Upper lobe of right lung (tissue), 1 donor: ENCODE measurements at regions not wholly inside any gene's neighbourhood (a gene's known extent, or its start where the extent isn't known, plus 50 kb on each side); places are given as distances from the start of the nearest gene placed in this dataset.

Source experiments
- ATAC-seq: fragments of 200-7000 bp; cut with Tn5 transposase; one replicate; pipeline ENCODE4 v1.9.1; 2020; ENCODE audit warnings: mild to moderate bottlenecking, moderate library complexity
- DNase-seq: peaks from one replicate; pipeline ENCODE4 v3.0.0-alpha.2; 2020
- H3K27ac ChIP-seq: fragments of 200-600 bp; one replicate; pipeline ENCODE4 v1.8.0; 2022
- H3K27me3 ChIP-seq: fragments of 200-600 bp; one replicate; pipeline ENCODE4 v1.8.0; 2022; ENCODE audit warnings: mild to moderate bottlenecking
- H3K36me3 ChIP-seq: fragments of 200-600 bp; one replicate; pipeline ENCODE4 v1.8.0; 2022
- H3K4me1 ChIP-seq: fragments of 200-600 bp; one replicate; pipeline ENCODE4 v1.8.0; 2022
- H3K4me3 ChIP-seq: fragments of 200-600 bp; one replicate; pipeline ENCODE4 v1.8.0; 2022; ENCODE audit warnings: mild to moderate bottlenecking
- H3K9me3 ChIP-seq: fragments of 200-600 bp; one replicate; pipeline ENCODE4 v1.8.0; 2022
- intact Hi-C: fragments of 100-400 bp; cut with DNase I; formaldehyde crosslinking; loops from one replicate; pipeline ENCODE4 v1.11.0; 2022
- TF ChIP-seq, protein P1 (sequence below): fragments of 200-600 bp; IDR thresholded peaks from one replicate; pipeline ENCODE4 v1.8.0; 2022; ENCODE audit warnings: antibody characterized with exemption
- donor health status: DM: no; HTN: yes; CAD: no; lungs with severe emphysema.

DNA sequence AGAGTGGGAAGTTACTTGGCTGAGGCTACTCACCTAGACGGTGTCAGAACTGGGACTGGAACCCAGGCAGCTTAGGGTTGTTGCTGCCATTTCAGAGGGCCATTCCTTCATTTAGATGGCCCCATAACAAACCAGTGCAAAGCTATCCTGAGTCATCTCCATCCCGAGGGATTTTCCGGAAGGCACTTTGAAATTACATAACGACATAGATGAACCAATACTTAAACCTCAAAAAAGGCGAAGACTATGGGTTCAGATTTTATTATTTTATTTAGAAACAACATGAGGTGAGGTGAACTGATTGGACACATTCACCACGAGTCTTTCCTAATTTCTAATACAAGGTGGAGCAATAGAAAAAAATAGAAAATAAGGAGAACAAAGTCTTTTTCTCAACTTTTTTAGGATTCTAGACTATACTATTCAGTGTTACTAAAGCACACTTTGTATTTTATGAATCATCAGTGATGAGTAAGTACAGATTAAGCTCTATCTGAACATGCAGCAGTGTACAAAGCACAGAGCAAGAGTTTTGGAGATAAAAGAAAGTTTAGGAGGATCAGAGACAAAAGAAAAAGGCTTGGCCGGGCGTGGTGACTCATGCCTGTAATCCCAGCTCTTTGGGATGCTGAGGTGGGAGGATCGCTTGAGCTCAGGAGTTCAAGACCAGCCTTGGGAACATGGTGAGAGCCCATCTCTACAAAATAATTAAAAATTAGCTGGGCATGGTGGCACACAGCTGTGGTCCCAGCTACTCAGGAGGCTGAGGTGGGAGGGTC, 79.5 kb upstream of the SVIL start:
- H3K4me1 ChIP-seq, result peaks cover 3% of the 10 kb centered on the region
- DNase-seq, result no peak
- no peaks in the 10 kb centered on the region for H3K27me3 ChIP-seq
- intact Hi-C loops, result no loop called here
- H3K9me3 ChIP-seq, result peaks cover under 1% of the 10 kb centered on the region
- TF ChIP-seq, protein P1, sequence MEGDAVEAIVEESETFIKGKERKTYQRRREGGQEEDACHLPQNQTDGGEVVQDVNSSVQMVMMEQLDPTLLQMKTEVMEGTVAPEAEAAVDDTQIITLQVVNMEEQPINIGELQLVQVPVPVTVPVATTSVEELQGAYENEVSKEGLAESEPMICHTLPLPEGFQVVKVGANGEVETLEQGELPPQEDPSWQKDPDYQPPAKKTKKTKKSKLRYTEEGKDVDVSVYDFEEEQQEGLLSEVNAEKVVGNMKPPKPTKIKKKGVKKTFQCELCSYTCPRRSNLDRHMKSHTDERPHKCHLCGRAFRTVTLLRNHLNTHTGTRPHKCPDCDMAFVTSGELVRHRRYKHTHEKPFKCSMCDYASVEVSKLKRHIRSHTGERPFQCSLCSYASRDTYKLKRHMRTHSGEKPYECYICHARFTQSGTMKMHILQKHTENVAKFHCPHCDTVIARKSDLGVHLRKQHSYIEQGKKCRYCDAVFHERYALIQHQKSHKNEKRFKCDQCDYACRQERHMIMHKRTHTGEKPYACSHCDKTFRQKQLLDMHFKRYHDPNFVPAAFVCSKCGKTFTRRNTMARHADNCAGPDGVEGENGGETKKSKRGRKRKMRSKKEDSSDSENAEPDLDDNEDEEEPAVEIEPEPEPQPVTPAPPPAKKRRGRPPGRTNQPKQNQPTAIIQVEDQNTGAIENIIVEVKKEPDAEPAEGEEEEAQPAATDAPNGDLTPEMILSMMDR, result no peak
- H3K4me3 ChIP-seq, result no peak overlapping the region
- ATAC-seq, result no peak
- no peaks in the 10 kb centered on the region for H3K36me3 ChIP-seq
- no peak overlapping the region for H3K27ac ChIP-seq

DNA sequence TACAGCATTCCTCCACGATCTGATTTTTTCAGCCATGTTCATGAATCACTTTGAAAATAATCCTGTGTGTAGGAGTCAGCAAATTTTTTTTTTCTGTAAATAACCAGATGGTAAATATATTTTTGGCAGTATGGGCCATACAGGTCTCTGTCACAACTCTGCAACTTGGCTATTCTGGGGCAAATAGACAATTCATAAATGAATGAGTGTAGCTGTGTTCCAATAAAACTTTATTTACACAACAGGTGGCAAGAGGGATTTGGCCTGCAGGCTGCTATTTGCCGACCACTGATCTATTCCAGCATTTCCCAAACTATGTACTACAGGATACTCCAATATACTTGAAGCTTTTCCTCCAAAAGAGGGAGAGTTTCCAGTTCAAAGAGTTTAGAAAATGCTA, 78.7 kb upstream of the SVIL start:
- ATAC-seq (no peak), DNase-seq (no peak)
- H3K36me3 ChIP-seq, result no peaks in the 10 kb centered on the region
- H3K4me1 ChIP-seq, result peaks cover 3% of the 10 kb centered on the region
- no peaks in the 10 kb centered on the region for H3K27me3 ChIP-seq
- intact Hi-C loops, result no loop called here
- no peak overlapping the region for H3K27ac ChIP-seq
- no peaks in the 10 kb centered on the region for H3K9me3 ChIP-seq
- no peak overlapping the region for H3K4me3 ChIP-seq
- TF ChIP-seq, protein P1, result no peak

DNA sequence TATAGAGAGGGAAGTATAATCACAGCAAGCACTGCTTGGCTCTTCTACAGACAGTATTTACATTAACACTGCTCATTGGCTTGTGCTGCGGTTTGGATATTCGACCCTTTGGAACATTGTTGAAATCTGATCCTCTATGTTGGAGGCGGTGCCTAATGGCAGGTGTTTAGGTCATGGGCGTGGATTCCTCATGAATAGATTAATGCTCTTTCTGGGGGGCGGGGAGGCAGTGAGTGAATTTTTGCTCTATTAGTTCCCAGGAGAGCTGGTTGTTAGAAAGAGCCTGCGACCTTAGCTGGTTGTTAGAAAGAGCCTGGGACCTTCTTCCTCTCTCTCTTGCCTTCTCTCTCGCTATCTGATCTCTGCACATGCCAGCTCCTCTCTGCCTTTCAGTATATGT, 77.3 kb upstream of the SVIL start:
- peaks cover 3% of the 10 kb centered on the region for H3K4me1 ChIP-seq
- H3K36me3 ChIP-seq, result no peaks in the 10 kb centered on the region
- H3K4me3 ChIP-seq, result no peak overlapping the region
- no peak for ATAC-seq
- H3K9me3 ChIP-seq, result no peaks in the 10 kb centered on the region
- TF ChIP-seq, protein P1, result no peak
- intact Hi-C loops, result no loop called here
- H3K27me3 ChIP-seq, result no peaks in the 10 kb centered on the region
- DNase-seq, result no peak
- H3K27ac ChIP-seq, result no peak overlapping the region

DNA sequence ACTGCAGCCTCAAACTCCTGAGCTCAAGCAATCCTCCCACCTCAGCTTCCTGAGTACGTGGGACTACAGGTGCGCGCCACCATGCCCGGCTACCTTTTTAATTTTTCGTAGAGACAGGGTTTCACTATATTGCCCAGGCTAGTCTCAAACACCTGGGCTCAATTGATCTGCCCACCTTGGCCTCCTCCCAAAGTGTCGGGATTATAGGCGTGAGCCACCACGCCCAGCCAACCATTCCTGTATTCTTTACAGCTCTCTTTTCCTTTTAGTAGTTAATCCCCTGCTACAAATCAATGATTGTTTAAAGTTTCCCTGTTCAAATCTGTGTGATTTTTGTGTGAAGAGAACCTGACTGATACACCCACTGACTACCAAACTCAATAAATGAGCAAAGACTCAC, 75.4 kb upstream of the SVIL start:
- TF ChIP-seq, protein P1, result no peak
- Histone ChIP-seq H3K9me3 (no peaks in the 10 kb centered on the region), H3K4me3 (no peak overlapping the region), H3K4me1 (no peaks in the 10 kb centered on the region), H3K27me3 (no peaks in the 10 kb centered on the region), H3K36me3 (no peaks in the 10 kb centered on the region), H3K27ac (no peak overlapping the region)
- ATAC-seq, result no peak
- intact Hi-C loops, result no loop called here
- DNase-seq, result no peak

DNA sequence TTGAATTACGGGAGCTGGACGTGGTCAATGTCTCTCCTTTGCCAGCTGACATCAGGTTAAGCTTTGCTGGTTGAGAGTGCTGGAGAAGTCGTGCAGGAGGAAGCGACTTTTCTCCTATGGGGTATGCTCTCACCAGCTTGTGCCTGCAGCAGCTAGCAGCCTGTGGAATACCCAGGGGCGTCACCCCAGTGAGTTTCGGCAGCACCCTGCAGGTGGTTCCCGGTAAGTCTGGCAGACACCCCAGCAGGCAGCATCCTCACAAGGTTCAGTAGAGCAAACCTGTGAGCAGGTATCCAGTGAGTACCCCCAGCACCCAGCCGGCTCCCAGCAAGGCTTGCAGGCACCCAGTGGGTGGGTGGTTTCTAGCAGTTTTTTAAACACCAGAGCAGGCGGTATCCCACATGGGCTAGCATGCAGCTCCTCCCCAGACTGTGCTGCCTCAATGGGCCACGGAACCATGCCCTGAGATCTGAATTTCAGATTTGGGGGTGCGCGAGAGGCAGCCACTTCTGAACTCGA, 74.8 kb upstream of the SVIL start:
- intact Hi-C loops, result no loop called here
- Histone ChIP-seq H3K4me3 (no peak overlapping the region), H3K4me1 (no peaks in the 10 kb centered on the region), H3K36me3 (no peaks in the 10 kb centered on the region), H3K27me3 (no peaks in the 10 kb centered on the region), H3K27ac (no peak overlapping the region), H3K9me3 (no peaks in the 10 kb centered on the region)
- TF ChIP-seq, protein P1, result no peak
- DNase-seq (no peak), ATAC-seq (no peak)
